SK-N-DZ (cell line): ENCODE measurements at regions not wholly inside any gene's neighbourhood (a gene's known extent, or its start where the extent isn't known, plus 50 kb on each side); places are given as distances from the start of the nearest gene placed in this dataset.
"Not testable (repeated sequence)": the region's sequence is repeated elsewhere in the genome, so short reads cannot be mapped to it uniquely, and the experiment has no call there.

ENCODE experiments used
- DNase-seq: peaks from one replicate; pipeline ENCODE4 v3.0.0-alpha.2; 2015; ENCODE audit warnings: low spot score

- not testable (repeated sequence) for DNase-seq
These were observed 75.0 kb downstream of the C9orf50 start for GRCh38 chr9:129545876-129546275.

DNA sequence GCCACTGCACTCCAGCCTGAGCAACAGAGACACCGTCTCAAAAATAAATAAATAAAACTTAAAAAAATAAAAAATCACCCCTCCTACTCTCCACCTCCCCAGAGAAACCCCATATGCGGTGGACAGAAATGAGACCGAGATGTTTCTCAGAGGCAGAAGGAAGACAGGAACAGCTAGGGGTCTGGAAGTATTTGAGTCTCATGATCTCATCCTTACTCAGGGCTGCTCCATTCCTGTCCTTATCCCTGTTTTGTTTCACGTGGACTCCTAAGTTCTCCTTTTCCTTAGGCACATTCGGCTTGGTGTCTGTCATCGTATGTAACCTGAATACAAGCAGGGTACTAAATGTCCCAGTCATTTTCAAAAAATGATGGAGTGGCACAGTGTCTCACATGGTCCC lies 76.1 kb downstream of the C9orf50 start:
- DNase-seq: no peak

GRCh38 chr9:129542741-129543140 lies 78.2 kb downstream of the C9orf50 start:
- DNase-seq: no peak

- DNase-seq: no peak
These were observed 79.6 kb downstream of the C9orf50 start for GRCh38 chr9:129541270-129541669.

DNA sequence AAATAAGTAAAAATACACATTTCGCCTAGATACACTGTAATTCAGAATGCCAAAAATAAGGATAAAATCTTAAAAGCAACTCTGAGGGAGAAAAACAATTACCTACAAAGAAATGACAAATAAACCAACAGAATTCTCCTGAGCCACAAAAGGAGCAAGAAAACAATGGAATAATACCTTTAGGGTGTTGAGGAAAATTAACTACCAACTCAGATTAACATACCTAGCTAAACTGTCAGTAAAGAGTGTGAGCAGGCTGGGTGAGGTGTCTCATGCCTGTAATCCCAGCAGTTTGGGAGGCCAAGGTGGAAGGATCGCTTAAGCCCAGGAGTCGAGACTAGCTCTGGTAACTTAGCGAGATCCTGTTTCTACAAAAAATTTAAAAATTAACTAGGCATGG lies 81.5 kb downstream of the C9orf50 start:
- DNase-seq: no peak

DNA sequence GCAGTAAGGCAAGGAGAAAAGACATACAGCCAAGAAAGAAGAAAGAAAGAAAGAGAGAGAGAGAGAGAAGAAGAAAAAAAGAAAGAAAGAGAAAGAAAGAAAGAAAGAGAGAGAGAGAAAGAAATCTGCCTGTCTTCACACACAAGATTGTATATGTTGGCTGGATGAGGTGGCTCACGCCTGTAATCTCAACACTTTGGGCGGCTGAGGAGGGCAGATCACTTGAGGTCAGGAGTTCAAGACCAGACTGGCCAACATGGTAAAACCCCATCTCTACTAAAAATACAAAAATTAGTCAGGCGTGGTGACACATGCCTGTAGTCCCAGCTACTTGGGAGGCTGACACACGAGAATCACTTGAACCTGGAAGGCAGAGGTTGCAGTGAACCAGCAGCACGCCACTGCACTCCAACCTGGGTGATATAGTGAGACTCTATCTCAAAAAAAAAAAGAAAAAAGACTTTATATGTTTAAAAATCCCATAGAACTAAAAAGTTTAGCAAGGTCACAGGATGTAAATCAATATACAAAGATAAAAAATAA lies 89.0 kb downstream of the C9orf50 start:
- DNase-seq: not testable (repeated sequence)

DNA sequence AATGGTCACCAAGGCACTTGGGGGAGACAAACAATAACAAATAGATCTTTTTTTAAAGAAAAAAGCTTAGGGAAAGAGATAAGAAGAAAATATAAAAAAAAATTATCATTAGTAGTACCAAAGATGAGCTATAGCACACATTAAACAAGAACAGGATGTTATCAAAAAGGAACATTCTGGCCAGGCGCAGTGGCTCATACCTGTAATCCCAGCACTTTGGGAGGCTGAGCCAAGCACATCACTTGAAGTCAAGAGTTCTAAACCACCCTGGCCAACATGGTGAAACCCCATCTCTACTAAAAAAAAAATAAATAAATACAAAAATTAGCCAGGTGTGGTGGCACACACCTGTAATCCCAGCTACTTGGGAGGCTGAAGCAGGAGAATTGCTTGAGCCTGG lies 92.9 kb downstream of the C9orf50 start:
- not testable (repeated sequence) for DNase-seq

GRCh38 chr9:129525656-129526196 lies 95.2 kb downstream of the C9orf50 start:
- DNase-seq: no peak

DNA sequence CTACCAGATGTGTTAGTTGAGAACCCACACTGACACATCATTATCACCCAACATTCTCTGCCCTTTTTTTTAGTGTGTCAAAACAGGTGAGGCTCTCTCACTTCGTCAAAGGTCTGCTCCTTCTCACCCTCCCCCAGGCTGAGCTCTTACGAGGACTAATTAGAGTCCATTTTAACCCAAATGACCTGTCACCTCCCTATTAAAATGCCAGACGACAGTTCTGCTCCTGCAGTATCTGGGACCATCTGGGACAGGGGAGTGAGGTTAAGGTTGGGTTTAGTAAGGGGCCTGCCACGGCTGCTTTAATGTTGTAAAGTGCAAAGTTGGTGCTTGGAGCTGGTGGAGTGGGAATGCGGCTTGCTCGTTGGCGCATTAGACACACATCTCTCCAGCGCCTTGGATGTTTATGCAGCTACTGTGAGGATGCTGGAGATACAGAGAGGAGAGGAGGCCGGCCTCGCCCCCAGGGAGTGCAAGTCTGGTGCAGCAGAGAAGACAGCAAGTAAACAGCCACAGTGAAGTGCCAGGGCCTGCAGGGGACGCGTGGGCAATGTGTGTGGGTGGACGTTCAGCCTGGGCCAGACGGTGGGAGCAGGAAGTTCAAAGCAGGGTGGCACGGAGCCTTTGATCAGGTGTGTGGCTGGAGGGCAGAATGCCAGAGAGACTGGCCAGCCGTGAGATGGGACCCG lies 96.2 kb downstream of the C9orf50 start:
- DNase-seq: peak; percentile 41

- DNase-seq: no peak
These were observed 96.8 kb downstream of the C9orf50 start for GRCh38 chr9:129523943-129524581.

GRCh38 chr9:129522351-129522750 lies 98.5 kb downstream of the C9orf50 start:
- no peak for DNase-seq

DNA sequence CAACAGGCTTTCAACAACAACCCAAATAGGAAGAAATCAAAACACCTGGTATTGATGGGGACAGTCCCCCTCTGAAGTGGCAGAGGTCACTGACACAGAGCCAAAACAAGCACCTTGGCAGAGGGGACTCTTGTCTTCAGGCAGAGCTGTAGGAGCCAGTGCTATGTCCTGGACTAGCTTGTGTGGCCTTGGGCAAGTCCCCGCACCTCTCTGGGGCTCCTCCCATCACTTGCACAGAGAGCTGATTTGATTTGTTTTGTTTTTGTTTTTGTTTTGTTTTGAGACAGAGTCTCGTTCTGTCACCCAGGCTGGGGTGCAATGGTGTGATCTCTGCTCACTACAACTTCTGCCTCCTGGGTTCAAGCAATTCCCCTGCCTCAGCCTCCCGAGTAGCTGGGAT lies 100.8 kb downstream of the C9orf50 start:
- no peak for DNase-seq

DNA sequence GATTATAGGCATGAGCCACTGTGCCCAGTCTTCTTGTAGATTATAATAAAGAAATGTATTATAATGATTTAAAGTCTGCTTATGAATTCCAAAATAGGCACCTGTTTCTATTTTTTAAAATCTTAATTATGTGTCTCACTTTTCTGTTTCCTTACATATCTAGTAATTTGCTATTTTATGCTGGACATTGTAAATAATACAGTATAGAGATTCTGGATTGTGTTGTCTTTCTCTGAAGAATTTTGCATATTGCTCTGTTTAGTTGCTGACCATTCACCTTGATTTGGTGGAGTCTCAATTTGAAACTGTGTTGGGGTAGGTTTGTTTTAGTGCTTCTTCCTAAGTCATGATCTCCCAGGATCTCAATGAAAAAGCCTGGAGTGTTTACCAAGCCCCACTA lies 102.8 kb downstream of the C9orf50 start:
- no peak for DNase-seq

- no peak for DNase-seq
These were observed 103.9 kb downstream of the C9orf50 start for GRCh38 chr9:129517006-129517405.

DNA sequence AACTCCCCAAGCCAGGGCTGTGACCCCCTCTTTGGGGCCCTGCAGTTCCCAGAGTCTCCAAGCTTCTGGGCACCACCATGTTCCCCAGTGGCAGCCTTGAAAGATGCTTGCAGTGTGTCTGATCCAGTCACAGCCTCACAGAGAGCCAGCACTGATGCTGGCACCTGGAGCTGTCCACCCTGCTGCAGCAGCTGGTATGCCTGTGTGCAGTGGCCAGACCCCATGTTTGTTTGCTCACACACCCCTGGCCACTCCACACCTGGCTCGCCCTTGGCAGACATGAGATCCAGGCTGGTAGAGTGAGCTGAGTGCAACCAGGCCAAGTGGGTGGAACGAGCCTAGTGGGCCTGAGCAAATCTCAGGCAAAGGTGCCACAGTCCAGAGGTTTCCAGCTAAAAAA lies 106.0 kb downstream of the C9orf50 start:
- DNase-seq: no peak

GRCh38 chr9:129514497-129514867 lies 106.4 kb downstream of the C9orf50 start:
- no peak for DNase-seq

DNA sequence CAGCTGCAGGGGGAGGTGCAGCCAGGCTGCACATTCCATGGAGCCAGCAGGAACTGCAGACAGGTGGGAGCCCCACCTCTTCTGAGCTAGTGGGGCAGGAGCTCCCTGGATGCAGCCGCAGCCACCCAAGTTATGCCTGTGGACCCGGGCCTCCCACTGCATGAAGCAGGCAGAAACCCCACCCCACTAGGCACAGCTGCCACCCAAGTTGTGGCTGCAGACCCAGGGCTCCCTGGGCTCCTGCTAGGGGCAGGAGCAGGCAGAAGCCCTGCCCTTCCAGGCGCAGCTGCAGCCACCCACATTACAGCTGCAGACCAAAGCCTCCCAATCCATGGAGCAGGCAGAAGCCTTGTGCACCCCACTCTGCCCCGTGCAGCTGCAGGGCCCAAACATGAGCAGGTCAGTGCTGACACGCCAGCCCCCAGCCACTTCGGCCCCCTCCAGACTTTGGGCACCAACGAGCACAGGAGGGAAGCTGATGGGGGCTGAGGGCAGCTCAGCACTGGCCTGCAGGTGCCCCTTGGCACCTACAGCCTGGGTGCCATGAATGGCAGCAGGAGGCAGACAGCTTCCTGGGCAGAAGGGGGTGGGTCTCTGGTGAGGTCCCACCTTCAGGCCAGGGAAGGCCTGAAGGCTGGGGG lies 106.9 kb downstream of the C9orf50 start:
- DNase-seq: no peak

DNA sequence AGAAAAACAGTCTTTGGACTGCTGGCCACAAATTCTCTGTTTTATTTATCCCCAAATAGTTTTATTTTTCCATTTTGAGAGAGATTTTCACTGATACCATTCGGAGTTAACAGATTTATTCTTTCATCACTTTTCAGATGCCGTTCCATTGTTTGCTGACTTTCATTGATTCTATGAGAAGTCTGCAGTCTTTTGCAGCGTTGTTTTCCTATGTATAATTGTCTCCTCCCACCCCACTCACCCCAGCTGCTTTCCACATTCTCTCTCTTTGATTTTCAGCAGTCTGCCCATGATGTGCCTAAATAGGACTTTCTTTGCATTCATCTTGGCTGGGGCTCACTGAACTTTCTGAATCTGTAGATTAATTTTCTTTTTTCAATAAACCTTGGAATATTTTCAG lies 107.6 kb downstream of the C9orf50 start:
- DNase-seq: no peak

DNA sequence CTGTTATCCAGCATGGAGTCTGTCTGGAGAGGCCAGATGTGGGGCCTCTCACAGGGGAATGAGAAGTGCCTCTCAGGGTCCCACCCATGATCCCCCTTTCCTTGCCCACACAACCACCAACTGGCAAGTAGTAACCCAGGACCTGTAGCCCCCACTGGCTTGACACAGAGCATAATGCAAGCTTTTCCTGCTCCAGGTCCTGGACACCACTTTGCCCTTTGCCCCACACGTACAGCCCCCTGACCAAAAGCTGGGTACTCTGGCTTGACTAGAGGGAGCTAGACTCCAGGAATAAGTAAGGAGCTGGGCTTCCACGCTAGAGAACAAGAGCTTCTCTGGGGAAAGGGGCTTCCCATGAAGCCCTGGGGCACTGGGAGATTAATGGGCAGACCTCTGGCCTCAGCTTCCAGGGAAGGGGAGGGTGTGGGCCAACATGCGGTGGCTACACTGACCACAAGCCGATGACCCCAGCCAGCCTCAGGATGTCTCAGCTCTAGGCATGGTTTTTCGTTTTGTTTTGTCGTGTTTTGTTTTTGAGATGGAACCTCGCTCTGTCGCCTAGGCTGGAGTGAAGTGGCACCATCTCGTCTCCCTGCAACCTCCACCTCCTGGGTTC lies 109.5 kb downstream of the C9orf50 start:
- no peak for DNase-seq

DNA sequence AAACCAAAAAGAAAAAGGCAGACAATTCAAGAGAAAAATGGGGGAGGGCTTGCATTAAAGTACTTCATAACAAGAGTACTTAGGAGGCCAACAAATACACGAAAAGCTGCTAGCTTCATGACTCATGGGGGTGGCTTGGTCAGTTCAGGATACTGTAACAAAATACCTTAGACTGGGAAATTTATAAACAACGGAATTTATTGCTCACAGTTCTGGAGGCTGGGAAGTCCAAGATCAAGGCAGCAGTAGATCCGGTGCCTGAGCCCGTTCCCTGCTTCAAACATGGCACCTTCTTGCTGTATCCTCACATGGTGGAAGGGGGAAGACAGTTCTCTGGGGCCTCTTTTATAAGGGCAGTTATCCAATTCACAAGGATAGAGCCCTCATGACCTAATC lies 111.4 kb downstream of the C9orf50 start:
- DNase-seq: no peak

- no peak for DNase-seq
These were observed 113.1 kb downstream of the C9orf50 start for GRCh38 chr9:129507805-129508204.

- peak; percentile 50 for DNase-seq
These were observed 114.0 kb downstream of the C9orf50 start for GRCh38 chr9:129506892-129507291.
